ENCODE measurements at regions not wholly inside any gene's neighbourhood (a gene's known extent, or its start where the extent isn't known, plus 50 kb on each side); places are given as distances from the start of the nearest gene placed in this dataset.

GRCh38 chr12:19058235-19059021, 71.1 kb upstream of the PLEKHA5 start:
- Histone ChIP-seq H3K4me3 (ENCODE audit: low read length in 2 of 2) (no peak overlapping the region), H2AFZ (ENCODE audit: low read length) (peak overlapping the region; percentile 53), H3K79me1 (ENCODE audit: low read depth, low read length) (no peaks in the 10 kb centered on the region), H2AK5ac (ENCODE audit: low read depth, low read length) (no peak overlapping the region), H3K27ac (replicated peaks; ENCODE audit: low read length) (no peak overlapping the region), H2BK12ac (ENCODE audit: low read length) (no peak overlapping the region), H2BK15ac (ENCODE audit: low read length) (no peak overlapping the region), H3K14ac (ENCODE audit: low read length) (no peak overlapping the region), H3K9me3 (replicated peaks in 1 of 2; ENCODE audit: control insufficient read depth in 2 of 2, insufficient read depth in 1 of 2, low read depth in 1 of 2, low read length in 2 of 2) (no peaks in the 10 kb centered on the region), H3K4me2 (ENCODE audit: insufficient read depth, low read length, poor library complexity, severe bottlenecking) (no peak overlapping the region), H3K4ac (ENCODE audit: low read length) (no peak overlapping the region), H3K23ac (ENCODE audit: low read depth, low read length, poor library complexity) (no peak overlapping the region), H3K4me1 (ENCODE audit: control insufficient read depth in 2 of 2, insufficient read depth in 1 of 2, low read depth in 1 of 2, low read length in 2 of 2) (peaks cover 5% of the 10 kb centered on the region in 2 donors), H4K91ac (ENCODE audit: low read depth, low read length, poor library complexity) (peak overlapping the region; percentile 60), H4K8ac (ENCODE audit: low read depth, low read length) (no peak overlapping the region), H3K18ac (ENCODE audit: low read length) (peak overlapping the region; percentile 69), H2BK5ac (ENCODE audit: low read length) (no peak overlapping the region), H2BK120ac (ENCODE audit: low read depth, low read length) (no peak overlapping the region), H3K9ac (ENCODE audit: low read depth, low read length, poor library complexity) (no peak overlapping the region), H3K36me3 (replicated peaks in 1 of 2; ENCODE audit: control insufficient read depth in 2 of 2, insufficient read depth in 2 of 2, low read length in 2 of 2) (no peaks in the 10 kb centered on the region), H3K27me3 (ENCODE audit: control insufficient read depth in 3 of 3, insufficient read depth in 3 of 3, low read depth in 1 of 3, low read length in 3 of 3) (no peaks in the 10 kb centered on the region)
- DNase-seq (ENCODE audit: low spot score) = no peak
- WGBS, 2 donors (ENCODE audit: extremely low coverage in 2 of 2, insufficient read length in 2 of 2, insufficient replicate concordance in 1 of 2) = no CpG with 5 or more reads among the region's 5 CpGs

DNA sequence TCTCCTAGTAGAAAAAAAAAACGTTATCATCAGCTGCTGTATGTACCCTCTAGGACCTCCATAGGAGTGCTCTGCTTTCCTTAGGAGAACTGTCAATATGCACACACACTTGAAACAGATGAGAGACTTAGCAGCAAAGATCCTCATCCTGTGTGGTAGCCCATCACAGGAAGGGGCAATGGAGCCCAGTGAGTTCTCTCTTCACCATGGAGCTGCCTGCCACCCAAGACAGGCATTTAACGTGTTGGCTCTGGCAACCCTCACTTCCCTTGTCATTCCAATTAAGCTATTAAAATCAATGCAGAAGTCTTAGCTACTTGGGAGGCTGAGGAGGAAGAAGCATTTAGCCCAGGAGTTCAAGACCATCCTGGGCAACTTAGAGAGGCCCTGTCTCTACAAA, 64.8 kb upstream of the PLEKHA5 start:
- peaks cover 0 to 3% of the 10 kb centered on the region in 2 donors for H3K9me3 ChIP-seq (replicated peaks in 1 of 2; ENCODE audit: control insufficient read depth in 2 of 2, insufficient read depth in 1 of 2, low read depth in 1 of 2, low read length in 2 of 2)
- H3K27ac ChIP-seq (replicated peaks; ENCODE audit: low read length) = no peak overlapping the region
- no peaks in the 10 kb centered on the region for H3K36me3 ChIP-seq (replicated peaks in 1 of 2; ENCODE audit: control insufficient read depth in 2 of 2, insufficient read depth in 2 of 2, low read length in 2 of 2)
- no peak overlapping the region for H3K23ac ChIP-seq (ENCODE audit: low read depth, low read length, poor library complexity)
- no peak overlapping the region for H2AK5ac ChIP-seq (ENCODE audit: low read depth, low read length)
- no peak overlapping the region for H2BK120ac ChIP-seq (ENCODE audit: low read depth, low read length)
- H4K8ac ChIP-seq (ENCODE audit: low read depth, low read length) = no peak overlapping the region
- WGBS, 2 donors (ENCODE audit: extremely low coverage in 2 of 2, insufficient read length in 2 of 2, insufficient replicate concordance in 1 of 2) = no CpG with 5 or more reads among the region's 2 CpGs
- no peak overlapping the region for H3K4me2 ChIP-seq (ENCODE audit: insufficient read depth, low read length, poor library complexity, severe bottlenecking)
- H2BK12ac ChIP-seq (ENCODE audit: low read length) = no peak overlapping the region
- H3K4ac ChIP-seq (ENCODE audit: low read length) = no peak overlapping the region
- H3K4me1 ChIP-seq (ENCODE audit: control insufficient read depth in 2 of 2, insufficient read depth in 1 of 2, low read depth in 1 of 2, low read length in 2 of 2) = peaks cover 4 to 7% of the 10 kb centered on the region in 2 donors
- DNase-seq (ENCODE audit: low spot score) = no peak
- H2BK15ac ChIP-seq (ENCODE audit: low read length) = no peak overlapping the region
- no peak overlapping the region for H3K18ac ChIP-seq (ENCODE audit: low read length)
- no peak overlapping the region for H3K4me3 ChIP-seq (ENCODE audit: low read length in 2 of 2)
- no peak overlapping the region for H3K9ac ChIP-seq (ENCODE audit: low read depth, low read length, poor library complexity)
- H4K91ac ChIP-seq (ENCODE audit: low read depth, low read length, poor library complexity) = no peak overlapping the region
- no peak overlapping the region for H2BK5ac ChIP-seq (ENCODE audit: low read length)
- H2AFZ ChIP-seq (ENCODE audit: low read length) = no peak overlapping the region
- H3K14ac ChIP-seq (ENCODE audit: low read length) = no peak overlapping the region
- H3K79me1 ChIP-seq (ENCODE audit: low read depth, low read length) = no peaks in the 10 kb centered on the region
- H3K27me3 ChIP-seq (ENCODE audit: control insufficient read depth in 3 of 3, insufficient read depth in 3 of 3, low read depth in 1 of 3, low read length in 3 of 3) = no peaks in the 10 kb centered on the region

DNA sequence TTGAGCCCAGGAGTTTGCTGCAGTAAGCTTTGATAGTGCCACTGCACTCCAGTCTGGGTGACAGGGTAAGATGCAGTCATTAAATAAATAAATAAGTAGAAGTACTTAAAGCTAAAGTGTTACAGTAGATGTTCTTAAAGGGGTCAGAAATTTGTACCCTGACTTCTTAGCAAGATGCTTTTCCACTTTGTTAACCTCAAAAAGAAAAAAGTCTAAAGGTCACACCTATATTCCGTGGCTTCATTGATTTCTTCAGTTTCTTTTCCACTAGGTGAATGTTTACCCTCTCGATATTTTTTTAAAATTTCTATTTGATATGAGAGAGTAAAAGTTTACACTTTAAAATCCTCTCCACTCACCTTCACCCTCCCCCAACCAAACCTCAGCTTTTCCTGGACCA, 64.3 kb upstream of the PLEKHA5 start:
- Histone ChIP-seq H2AFZ (ENCODE audit: low read length) (no peak overlapping the region), H3K14ac (ENCODE audit: low read length) (no peak overlapping the region), H3K4me2 (ENCODE audit: insufficient read depth, low read length, poor library complexity, severe bottlenecking) (no peak overlapping the region), H4K91ac (ENCODE audit: low read depth, low read length, poor library complexity) (no peak overlapping the region), H3K27me3 (ENCODE audit: control insufficient read depth in 3 of 3, insufficient read depth in 3 of 3, low read depth in 1 of 3, low read length in 3 of 3) (no peaks in the 10 kb centered on the region), H2BK5ac (ENCODE audit: low read length) (no peak overlapping the region), H3K27ac (replicated peaks; ENCODE audit: low read length) (peak overlapping the region; percentile 49), H3K18ac (ENCODE audit: low read length) (no peak overlapping the region), H2AK5ac (ENCODE audit: low read depth, low read length) (no peak overlapping the region), H3K4ac (ENCODE audit: low read length) (no peak overlapping the region), H3K4me3 (ENCODE audit: low read length in 2 of 2) (no peak overlapping the region), H2BK12ac (ENCODE audit: low read length) (no peak overlapping the region), H3K79me1 (ENCODE audit: low read depth, low read length) (no peaks in the 10 kb centered on the region), H2BK120ac (ENCODE audit: low read depth, low read length) (no peak overlapping the region), H3K36me3 (replicated peaks in 1 of 2; ENCODE audit: control insufficient read depth in 2 of 2, insufficient read depth in 2 of 2, low read length in 2 of 2) (no peaks in the 10 kb centered on the region), H3K9me3 (replicated peaks in 1 of 2; ENCODE audit: control insufficient read depth in 2 of 2, insufficient read depth in 1 of 2, low read depth in 1 of 2, low read length in 2 of 2) (peaks cover 0 to 3% of the 10 kb centered on the region in 2 donors), H2BK15ac (ENCODE audit: low read length) (no peak overlapping the region), H3K9ac (ENCODE audit: low read depth, low read length, poor library complexity) (no peak overlapping the region), H4K8ac (ENCODE audit: low read depth, low read length) (no peak overlapping the region), H3K23ac (ENCODE audit: low read depth, low read length, poor library complexity) (no peak overlapping the region), H3K4me1 (ENCODE audit: control insufficient read depth in 2 of 2, insufficient read depth in 1 of 2, low read depth in 1 of 2, low read length in 2 of 2) (peaks cover 4 to 7% of the 10 kb centered on the region in 2 donors)
- no peak for DNase-seq (ENCODE audit: low spot score)
- WGBS, 2 donors (ENCODE audit: extremely low coverage in 2 of 2, insufficient read length in 2 of 2, insufficient replicate concordance in 1 of 2) = no CpG with 5 or more reads among the region's 2 CpGs

- Histone ChIP-seq H3K9ac (ENCODE audit: low read depth, low read length, poor library complexity) (no peak overlapping the region), H2BK15ac (ENCODE audit: low read length) (no peak overlapping the region), H3K14ac (ENCODE audit: low read length) (no peak overlapping the region), H3K4me2 (ENCODE audit: insufficient read depth, low read length, poor library complexity, severe bottlenecking) (no peak overlapping the region), H3K4ac (ENCODE audit: low read length) (no peak overlapping the region), H2AFZ (ENCODE audit: low read length) (peak overlapping the region; percentile 27), H2AK5ac (ENCODE audit: low read depth, low read length) (no peak overlapping the region), H3K27ac (replicated peaks; ENCODE audit: low read length) (peak overlapping the region; percentile 74), H3K4me1 (ENCODE audit: control insufficient read depth in 2 of 2, insufficient read depth in 1 of 2, low read depth in 1 of 2, low read length in 2 of 2) (peaks cover 4 to 7% of the 10 kb centered on the region in 2 donors), H3K27me3 (ENCODE audit: control insufficient read depth in 3 of 3, insufficient read depth in 3 of 3, low read depth in 1 of 3, low read length in 3 of 3) (no peaks in the 10 kb centered on the region), H3K36me3 (replicated peaks in 1 of 2; ENCODE audit: control insufficient read depth in 2 of 2, insufficient read depth in 2 of 2, low read length in 2 of 2) (no peaks in the 10 kb centered on the region), H3K79me1 (ENCODE audit: low read depth, low read length) (no peaks in the 10 kb centered on the region), H4K91ac (ENCODE audit: low read depth, low read length, poor library complexity) (no peak overlapping the region), H3K23ac (ENCODE audit: low read depth, low read length, poor library complexity) (no peak overlapping the region), H3K18ac (ENCODE audit: low read length) (no peak overlapping the region), H3K9me3 (replicated peaks in 1 of 2; ENCODE audit: control insufficient read depth in 2 of 2, insufficient read depth in 1 of 2, low read depth in 1 of 2, low read length in 2 of 2) (peaks cover 0 to 3% of the 10 kb centered on the region in 2 donors), H2BK12ac (ENCODE audit: low read length) (no peak overlapping the region), H4K8ac (ENCODE audit: low read depth, low read length) (no peak overlapping the region), H2BK5ac (ENCODE audit: low read length) (no peak overlapping the region), H3K4me3 (ENCODE audit: low read length in 2 of 2) (no peak overlapping the region), H2BK120ac (ENCODE audit: low read depth, low read length) (no peak overlapping the region)
- WGBS, 2 donors (ENCODE audit: extremely low coverage in 2 of 2, insufficient read length in 2 of 2, insufficient replicate concordance in 1 of 2) = no CpG with 5 or more reads among the region's 1 CpG
- no peak for DNase-seq (ENCODE audit: low spot score)
Measured at GRCh38 chr12:19065871-19066270, 63.7 kb upstream of the PLEKHA5 start.
